SKM-1 (cell line): ENCODE measurements at regions not wholly inside any gene's neighbourhood (a gene's known extent, or its start where the extent isn't known, plus 50 kb on each side); places are given as distances from the start of the nearest gene placed in this dataset.

ENCODE experiments used
- DNase-seq: peaks from one replicate; lab custom pipeline; 2025; ENCODE audit not compliant: unreplicated experiment; lab: John Stamatoyannopoulos, UW

DNA sequence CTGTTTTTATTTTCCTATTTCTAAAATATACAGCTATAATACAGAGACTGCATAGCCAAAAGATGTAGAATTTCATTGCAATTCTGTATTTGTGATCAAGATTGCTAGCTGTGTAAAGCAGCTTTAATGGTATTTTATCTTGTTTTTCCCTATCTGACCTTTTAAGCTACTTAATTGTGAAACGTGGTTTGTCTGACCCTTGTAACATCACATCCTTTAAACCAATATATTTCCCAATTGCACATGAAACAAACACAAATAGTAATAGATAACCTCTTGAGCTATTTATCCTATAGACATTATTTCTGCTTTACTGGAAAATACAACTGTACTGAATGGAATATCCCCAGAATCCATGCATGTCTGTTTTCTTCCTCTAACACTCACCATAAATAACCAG is 112.2 kb upstream of the PLPPR4 start:
- no peak for DNase-seq

DNA sequence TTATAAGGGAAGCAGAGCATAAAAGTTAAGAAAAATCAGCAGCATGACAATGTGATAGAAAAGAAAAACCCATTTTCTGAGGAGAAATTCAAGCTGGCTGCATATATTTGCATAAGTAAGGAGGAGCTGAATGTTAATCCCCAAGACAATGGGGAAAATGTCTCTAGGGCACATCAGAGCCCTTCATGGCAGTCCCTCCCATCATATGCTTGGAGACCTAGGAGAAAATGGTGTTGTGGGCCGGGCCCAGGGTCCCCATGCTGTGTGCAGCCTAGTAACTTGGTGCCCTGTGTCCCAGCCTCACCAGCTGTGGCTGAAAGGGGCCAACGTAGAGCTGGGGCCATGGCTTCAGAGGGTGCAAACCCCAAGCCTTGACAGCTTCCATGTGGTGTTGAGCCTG is 100.6 kb upstream of the PLPPR4 start:
- no peak for DNase-seq

DNA sequence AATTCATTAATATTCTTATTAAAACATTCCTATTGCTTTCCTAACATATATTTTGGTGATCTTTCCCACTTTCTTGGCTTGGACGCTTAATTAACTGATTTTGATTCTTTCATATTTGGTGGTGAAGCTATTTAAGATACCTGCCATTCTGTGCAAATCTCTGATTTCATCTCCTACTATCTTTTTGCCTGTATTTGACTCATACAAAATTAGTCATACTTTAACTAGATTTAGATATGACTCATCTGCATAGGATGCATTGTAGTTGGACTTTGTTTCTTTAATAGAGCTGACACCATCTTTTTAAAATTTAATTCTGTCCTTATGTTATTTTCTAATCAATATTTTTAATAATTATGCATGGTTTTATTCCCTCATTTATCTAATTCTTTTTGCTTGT is 93.8 kb upstream of the PLPPR4 start:
- DNase-seq = no peak

GRCh38 chr1:99171184-99171813 is 93.0 kb upstream of the PLPPR4 start:
- DNase-seq = no peak

DNA sequence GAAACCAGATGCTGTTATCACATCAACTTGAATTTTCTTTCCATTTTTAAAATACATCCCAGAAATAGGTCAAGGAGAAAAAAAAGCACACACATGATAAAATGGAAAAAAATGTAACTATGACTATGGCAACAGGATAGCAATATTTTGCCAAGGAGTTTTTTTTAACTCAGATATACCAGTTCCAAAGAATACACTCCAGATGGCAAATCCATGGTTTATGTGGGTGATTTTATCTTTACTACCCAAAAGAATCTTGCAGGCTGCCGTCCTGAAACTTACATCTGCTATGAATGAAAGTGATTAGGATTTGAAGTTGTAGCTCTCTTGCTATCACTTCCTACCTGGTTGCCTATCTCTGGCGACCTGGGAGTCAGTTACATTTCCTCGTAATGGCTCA is 91.0 kb upstream of the PLPPR4 start:
- DNase-seq = no peak

GRCh38 chr1:99173900-99174299 is 90.4 kb upstream of the PLPPR4 start:
- DNase-seq = no peak

DNA sequence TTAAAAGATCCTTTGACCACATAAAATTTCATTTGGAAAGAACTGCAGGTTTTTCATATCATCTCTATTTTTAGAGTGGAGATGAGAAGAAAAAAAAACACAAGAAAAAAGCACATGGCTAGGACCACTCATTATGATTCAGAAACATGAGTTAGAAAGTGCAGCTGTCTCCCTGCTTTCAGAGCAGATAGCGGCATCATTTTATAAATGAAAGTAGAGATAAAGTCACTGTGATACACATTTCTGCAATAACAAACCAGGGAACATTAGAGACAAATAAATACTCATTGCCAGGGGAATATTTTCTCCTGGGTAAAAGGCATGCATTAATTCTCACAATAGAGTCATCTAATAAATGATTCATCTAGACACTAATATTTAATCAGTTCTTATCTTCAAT is 87.5 kb upstream of the PLPPR4 start:
- DNase-seq = no peak

- no peak for DNase-seq
These were observed 86.8 kb upstream of the PLPPR4 start for GRCh38 chr1:99177465-99177864.

GRCh38 chr1:99180343-99180808 is 83.9 kb upstream of the PLPPR4 start:
- peak; percentile 52 for DNase-seq

DNA sequence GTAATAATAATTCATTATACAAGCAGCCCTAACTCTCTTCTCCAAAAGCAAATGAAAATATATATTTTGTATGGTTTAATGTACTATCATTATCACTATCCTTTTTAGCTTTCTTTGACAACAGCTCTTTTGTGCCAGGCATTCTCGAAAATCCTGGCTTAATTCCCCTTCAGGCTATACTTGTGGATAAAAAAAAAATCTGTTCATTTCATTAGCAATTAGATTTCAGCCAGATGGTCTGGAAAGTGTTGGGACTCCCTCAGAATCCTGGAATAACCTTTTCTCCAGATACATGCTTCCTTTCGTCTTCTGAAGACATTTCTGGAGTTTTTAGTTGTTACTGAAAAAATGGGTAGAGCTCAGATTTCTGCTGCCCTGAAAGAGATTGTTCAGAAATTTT is 83.4 kb upstream of the PLPPR4 start:
- DNase-seq = no peak

DNA sequence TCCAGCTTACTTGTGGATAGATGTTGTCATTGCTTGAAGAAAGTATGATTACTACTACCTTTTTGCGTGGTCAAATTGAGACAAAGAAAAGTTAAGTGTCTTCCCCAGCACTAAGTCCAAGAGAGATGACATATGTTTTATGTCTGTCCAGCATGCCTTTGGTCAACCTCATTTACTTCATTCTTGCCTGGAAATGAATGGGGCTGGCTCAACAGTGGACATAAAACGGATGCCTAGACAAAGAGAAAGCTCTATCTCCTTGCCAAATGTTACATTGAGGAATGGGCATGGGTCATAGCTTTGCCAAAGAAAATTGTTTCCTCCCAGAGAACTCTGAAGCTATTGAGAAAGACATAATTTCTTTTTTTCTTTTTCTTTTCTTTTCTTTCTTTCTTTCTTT is 82.4 kb upstream of the PLPPR4 start:
- no peak for DNase-seq

- no peak for DNase-seq
These were observed 79.1 kb upstream of the PLPPR4 start for GRCh38 chr1:99185196-99185595.

GRCh38 chr1:99193431-99193830 is 70.9 kb upstream of the PLPPR4 start:
- DNase-seq = no peak

GRCh38 chr1:99198393-99198792 is 65.9 kb upstream of the PLPPR4 start:
- no peak for DNase-seq

DNA sequence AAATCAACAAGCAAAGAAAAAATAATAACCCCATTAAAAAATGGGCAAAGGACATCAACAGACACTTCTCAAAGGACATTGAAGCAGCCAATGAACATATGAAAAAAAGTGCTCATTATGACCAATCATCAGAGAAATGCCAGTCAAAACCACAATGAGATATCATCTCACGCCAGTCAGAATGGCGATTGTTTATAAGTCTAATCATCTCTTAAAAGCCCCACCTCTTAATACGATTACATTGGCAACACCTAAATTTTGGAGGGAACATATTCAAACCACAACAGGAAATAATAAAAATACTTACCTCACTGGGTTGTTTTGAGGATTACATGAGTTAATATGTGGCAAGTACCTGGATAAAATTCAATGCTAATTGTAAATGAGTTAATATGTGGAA is 57.1 kb upstream of the PLPPR4 start:
- DNase-seq = no peak
